ENCODE measurements at regions not wholly inside any gene's neighbourhood (a gene's known extent, or its start where the extent isn't known, plus 50 kb on each side); places are given as distances from the start of the nearest gene placed in this dataset.
A peak's percentile ranks its signal among the peaks of the same experiment; 100 is the strongest.
"Not testable (repeated sequence)": the region's sequence is repeated elsewhere in the genome, so short reads cannot be mapped to it uniquely, and the experiment has no call there.

GRCh38 chr17:73851091-73851490 is 206.8 kb upstream of the SDK2 start:
- ATAC-seq, result no peak
- H3K27ac Mint-ChIP-seq, result peak overlapping the region in 1 of 2 donors; percentile 70
- H3K27me3 Mint-ChIP-seq, result no peaks in the 10 kb centered on the region
- H3K9me3 Mint-ChIP-seq, result peaks cover 9 to 19% of the 10 kb centered on the region in 2 donors
- H3K4me3 Mint-ChIP-seq, result no peak overlapping the region
- no peak for DNase-seq
- H3K4me1 Mint-ChIP-seq, result peaks cover 6% of the 10 kb centered on the region

- H3K27me3 Mint-ChIP-seq, result no peaks in the 10 kb centered on the region
- H3K4me1 Mint-ChIP-seq, result peaks cover 6% of the 10 kb centered on the region
- no peak overlapping the region for H3K27ac Mint-ChIP-seq
- DNase-seq (no peak), ATAC-seq (no peak)
- no peak overlapping the region for H3K4me3 Mint-ChIP-seq
- H3K9me3 Mint-ChIP-seq, result peaks cover 9 to 19% of the 10 kb centered on the region in 2 donors
Measured at GRCh38 chr17:73851921-73852320, 207.7 kb upstream of the SDK2 start.

- Mint-ChIP-seq H3K9me3 (peaks cover 9 to 19% of the 10 kb centered on the region in 2 donors), H3K27me3 (no peaks in the 10 kb centered on the region), H3K4me3 (no peak overlapping the region), H3K4me1 (peaks cover 12% of the 10 kb centered on the region), H3K27ac (no peak overlapping the region)
- no peak for DNase-seq
- ATAC-seq, result no peak
Measured at GRCh38 chr17:73855720-73856333, 211.6 kb upstream of the SDK2 start.

DNA sequence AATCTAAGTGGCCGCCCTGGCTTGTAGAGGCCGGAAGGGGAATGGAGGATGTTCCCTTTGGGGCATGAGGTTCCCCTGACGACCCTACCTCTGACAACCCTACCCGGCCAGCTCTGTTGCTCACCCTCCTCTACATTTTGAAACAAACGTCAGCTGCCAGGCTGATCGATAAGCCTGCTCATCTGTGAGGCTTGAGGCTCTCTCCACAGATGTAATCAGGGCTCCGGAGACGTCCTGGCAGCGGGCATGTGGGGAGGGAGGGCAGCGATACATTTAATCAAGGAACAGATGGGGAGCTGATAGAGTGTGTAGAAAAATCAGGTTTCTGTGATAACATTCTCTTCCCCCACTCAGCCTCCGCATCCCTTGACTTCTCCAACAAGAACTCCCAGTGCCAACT is 212.3 kb upstream of the SDK2 start:
- Mint-ChIP-seq H3K27me3 (no peaks in the 10 kb centered on the region), H3K4me1 (peaks cover 6% of the 10 kb centered on the region), H3K9me3 (peaks cover 9 to 19% of the 10 kb centered on the region in 2 donors), H3K4me3 (no peak overlapping the region), H3K27ac (no peak overlapping the region)
- DNase-seq (no peak), ATAC-seq (no peak)

DNA sequence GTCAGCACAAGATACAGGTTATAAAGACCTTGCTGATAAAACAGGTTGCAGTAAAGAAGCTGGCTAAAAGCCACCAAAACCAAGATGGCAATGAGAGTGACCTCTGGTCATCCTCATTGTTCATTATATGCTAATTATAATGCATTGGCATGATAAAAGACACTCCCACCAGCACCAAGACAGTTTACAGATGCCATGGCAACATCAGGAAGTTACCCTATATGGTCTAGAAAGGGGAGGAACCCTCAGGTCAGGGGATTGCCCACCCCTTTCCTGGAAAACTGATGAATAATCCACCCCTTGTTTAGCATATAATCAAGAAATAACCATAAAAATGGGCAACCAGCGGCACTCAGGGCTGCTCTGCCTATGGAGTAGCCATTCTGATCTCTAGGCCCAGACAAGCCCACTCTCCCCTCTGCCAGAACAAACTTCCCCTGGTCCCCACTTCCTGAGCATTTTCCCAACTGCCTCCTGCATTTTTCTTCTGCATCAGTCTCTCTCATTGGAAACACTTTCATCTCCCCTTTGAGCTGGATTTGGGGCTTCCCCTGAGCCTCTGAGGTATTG is 215.3 kb upstream of the SDK2 start:
- H3K27ac Mint-ChIP-seq, result not testable (repeated sequence)

GRCh38 chr17:73861543-73861942 is 217.3 kb upstream of the SDK2 start:
- ATAC-seq (no peak), DNase-seq (no peak)
- Mint-ChIP-seq H3K27me3 (no peaks in the 10 kb centered on the region), H3K27ac (no peak overlapping the region), H3K4me1 (peaks cover 6% of the 10 kb centered on the region), H3K9me3 (no peaks in the 10 kb centered on the region), H3K4me3 (no peak overlapping the region)

More for the DNA sequence above, 215.3 kb upstream of the SDK2 start:
- not testable (repeated sequence) for H3K27me3 Mint-ChIP-seq, ATAC-seq, H3K4me1 Mint-ChIP-seq, DNase-seq, H3K9me3 Mint-ChIP-seq, H3K4me3 Mint-ChIP-seq

GRCh38 chr17:73863761-73864535 is 219.7 kb upstream of the SDK2 start:
- no peaks in the 10 kb centered on the region for H3K9me3 Mint-ChIP-seq
- DNase-seq (no peak), ATAC-seq (no peak)
- H3K4me1 Mint-ChIP-seq, result peaks cover 6% of the 10 kb centered on the region
- no peak overlapping the region for H3K27ac Mint-ChIP-seq
- no peak overlapping the region for H3K4me3 Mint-ChIP-seq
- no peaks in the 10 kb centered on the region for H3K27me3 Mint-ChIP-seq

- H3K4me1 Mint-ChIP-seq, result no peaks in the 10 kb centered on the region
- H3K4me3 Mint-ChIP-seq, result no peak overlapping the region
- ATAC-seq, result no peak
- H3K9me3 Mint-ChIP-seq, result no peaks in the 10 kb centered on the region
- H3K27ac Mint-ChIP-seq, result no peak overlapping the region
- no peaks in the 10 kb centered on the region for H3K27me3 Mint-ChIP-seq
- no peak for DNase-seq
Measured at GRCh38 chr17:73865831-73866230, 221.6 kb upstream of the SDK2 start.

GRCh38 chr17:73867056-73867455 is 222.8 kb upstream of the SDK2 start:
- H3K27ac Mint-ChIP-seq, result no peak overlapping the region
- no peaks in the 10 kb centered on the region for H3K9me3 Mint-ChIP-seq
- DNase-seq (no peak), ATAC-seq (no peak)
- H3K4me1 Mint-ChIP-seq, result peaks cover 6% of the 10 kb centered on the region
- H3K27me3 Mint-ChIP-seq, result no peaks in the 10 kb centered on the region
- H3K4me3 Mint-ChIP-seq, result no peak overlapping the region

GRCh38 chr17:73870068-73870467 is 225.8 kb upstream of the SDK2 start:
- no peak overlapping the region for H3K27ac Mint-ChIP-seq

GRCh38 chr17:73870473-73870872 is 226.2 kb upstream of the SDK2 start:
- Mint-ChIP-seq H3K4me1 (peaks cover 14% of the 10 kb centered on the region), H3K27ac (no peak overlapping the region), H3K4me3 (no peak overlapping the region), H3K9me3 (no peaks in the 10 kb centered on the region), H3K27me3 (no peaks in the 10 kb centered on the region)
- ATAC-seq, result no peak
- DNase-seq, result no peak

More at GRCh38 chr17:73870068-73870467, 225.8 kb upstream of the SDK2 start:
- ATAC-seq (no peak), DNase-seq (no peak)
- Mint-ChIP-seq H3K4me3 (no peak overlapping the region), H3K27me3 (no peaks in the 10 kb centered on the region), H3K4me1 (peaks cover 13% of the 10 kb centered on the region), H3K9me3 (no peaks in the 10 kb centered on the region)

DNA sequence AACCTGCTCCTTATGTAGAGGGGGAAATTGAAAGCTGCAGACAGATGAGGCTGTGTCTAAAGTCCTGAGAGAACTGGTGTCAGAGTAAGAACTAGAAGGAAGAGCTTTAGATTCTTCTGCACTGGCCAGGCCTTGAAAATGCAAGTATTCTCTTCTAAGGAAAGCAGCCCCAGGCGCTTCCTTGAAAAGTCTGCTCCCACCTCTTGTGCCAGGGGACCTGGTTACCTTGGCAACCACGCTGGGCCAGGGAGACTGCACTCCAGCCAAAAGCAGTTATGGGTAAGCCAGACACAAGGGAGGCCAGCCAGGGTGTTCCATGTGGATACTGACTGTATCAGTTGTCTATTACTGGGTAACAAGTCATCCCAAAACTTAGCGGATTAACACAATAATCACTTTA is 228.6 kb upstream of the SDK2 start:
- Mint-ChIP-seq H3K4me3 (no peak overlapping the region), H3K4me1 (peaks cover 14% of the 10 kb centered on the region), H3K27ac (no peak overlapping the region), H3K9me3 (no peaks in the 10 kb centered on the region), H3K27me3 (no peaks in the 10 kb centered on the region)
- ATAC-seq (no peak), DNase-seq (no peak)

GRCh38 chr17:73874008-73874720 is 229.9 kb upstream of the SDK2 start:
- Mint-ChIP-seq H3K27me3 (no peaks in the 10 kb centered on the region), H3K4me3 (no peak overlapping the region), H3K27ac (no peak overlapping the region), H3K4me1 (peaks cover 14% of the 10 kb centered on the region), H3K9me3 (no peaks in the 10 kb centered on the region)
- DNase-seq, result peak in 1 of 2 donors; percentile 16
- ATAC-seq, result peak; percentile 81

- Mint-ChIP-seq H3K4me3 (no peak overlapping the region), H3K27me3 (no peaks in the 10 kb centered on the region), H3K27ac (no peak overlapping the region), H3K4me1 (peaks cover 14% of the 10 kb centered on the region), H3K9me3 (no peaks in the 10 kb centered on the region)
- DNase-seq (no peak), ATAC-seq (no peak)
Measured at GRCh38 chr17:73875346-73875745, 231.1 kb upstream of the SDK2 start.

DNA sequence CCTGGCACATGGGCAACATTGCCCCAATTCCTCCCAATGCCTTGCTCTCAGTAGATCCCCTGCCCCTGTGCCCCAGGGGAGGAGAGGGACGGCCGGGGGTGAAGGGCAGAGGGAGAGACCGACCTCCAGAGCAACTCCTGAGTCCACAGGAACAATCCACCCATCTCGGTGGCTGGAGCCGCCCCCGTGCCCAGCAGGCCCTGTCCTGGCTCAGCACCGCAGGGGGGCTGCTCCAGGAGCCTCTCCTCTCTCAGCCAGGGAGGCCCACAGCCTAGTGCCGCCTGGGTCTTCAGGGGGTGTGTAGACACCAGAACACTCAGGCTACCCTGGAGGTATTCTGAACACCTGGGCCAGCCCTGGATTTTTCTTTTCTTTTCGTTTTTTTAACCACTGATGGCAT is 233.7 kb upstream of the SDK2 start:
- DNase-seq, result no peak
- no peak for ATAC-seq
- Mint-ChIP-seq H3K4me1 (peaks cover 9% of the 10 kb centered on the region), H3K4me3 (no peak overlapping the region), H3K27me3 (peaks cover 7% of the 10 kb centered on the region), H3K27ac (no peak overlapping the region), H3K9me3 (no peaks in the 10 kb centered on the region)

DNA sequence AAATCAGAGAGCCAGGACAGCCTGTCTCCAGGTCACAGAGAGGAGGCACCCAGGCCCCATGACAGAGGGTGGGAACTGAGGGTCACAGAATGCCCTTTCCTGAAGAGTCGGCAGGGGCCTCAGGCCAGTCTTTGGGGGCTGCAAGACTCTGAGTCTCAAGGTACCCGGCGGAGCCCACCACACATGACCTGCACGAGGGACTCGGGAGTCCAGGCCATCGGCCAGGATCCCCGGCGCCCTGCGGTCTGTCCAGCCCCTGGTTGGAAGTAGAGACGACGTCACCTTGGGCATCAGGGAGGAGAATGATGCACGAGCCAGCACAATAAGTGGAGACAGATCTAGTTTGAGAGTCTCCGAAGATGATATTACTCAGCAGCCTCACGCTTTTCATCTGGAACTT is 234.7 kb upstream of the SDK2 start:
- ATAC-seq, result no peak
- DNase-seq, result no peak
- Mint-ChIP-seq H3K4me1 (peaks cover 9% of the 10 kb centered on the region), H3K27ac (no peak overlapping the region), H3K4me3 (no peak overlapping the region), H3K9me3 (no peaks in the 10 kb centered on the region), H3K27me3 (peaks cover 7% of the 10 kb centered on the region)
